ENCODE measurements at regions not wholly inside any gene's neighbourhood (a gene's known extent, or its start where the extent isn't known, plus 50 kb on each side); places are given as distances from the start of the nearest gene placed in this dataset.

GRCh38 chr11:122235615-122236014, 119.6 kb upstream of the BLID start:
- DNase-seq (ENCODE audit: low read depth in 1 of 2, low spot score in 1 of 2): no peak

- no peak for DNase-seq (ENCODE audit: low read depth in 1 of 2, low spot score in 1 of 2)
These were observed 118.8 kb upstream of the BLID start for GRCh38 chr11:122234780-122235179.

- no peak for DNase-seq (ENCODE audit: low read depth in 1 of 2, low spot score in 1 of 2)
These were observed 118.2 kb upstream of the BLID start for GRCh38 chr11:122234257-122234656.

GRCh38 chr11:122232985-122233384, 117.0 kb upstream of the BLID start:
- no peak for DNase-seq (ENCODE audit: low read depth in 1 of 2, low spot score in 1 of 2)

GRCh38 chr11:122230385-122230755, 114.4 kb upstream of the BLID start:
- no peak for DNase-seq (ENCODE audit: low read depth in 1 of 2, low spot score in 1 of 2)

GRCh38 chr11:122229481-122230384, 113.7 kb upstream of the BLID start:
- DNase-seq (ENCODE audit: low read depth in 1 of 2, low spot score in 1 of 2): no peak

- DNase-seq (ENCODE audit: low read depth in 1 of 2, low spot score in 1 of 2): no peak
These were observed 113.1 kb upstream of the BLID start for GRCh38 chr11:122229078-122229477.

GRCh38 chr11:122226810-122227379, 110.9 kb upstream of the BLID start:
- DNase-seq (ENCODE audit: low read depth in 1 of 2, low spot score in 1 of 2): no peak

- no peak for DNase-seq (ENCODE audit: low read depth in 1 of 2, low spot score in 1 of 2)
These were observed 108.9 kb upstream of the BLID start for GRCh38 chr11:122224867-122225266.

- DNase-seq (ENCODE audit: low read depth in 1 of 2, low spot score in 1 of 2): no peak
These were observed 104.3 kb upstream of the BLID start for GRCh38 chr11:122220321-122220720.

- DNase-seq (ENCODE audit: low read depth in 1 of 2, low spot score in 1 of 2): no peak
These were observed 103.8 kb upstream of the BLID start for GRCh38 chr11:122219791-122220190.

- no peak for DNase-seq (ENCODE audit: low read depth in 1 of 2, low spot score in 1 of 2)
These were observed 99.4 kb upstream of the BLID start for GRCh38 chr11:122215244-122215992.

GRCh38 chr11:122214567-122214966, 98.6 kb upstream of the BLID start:
- DNase-seq (ENCODE audit: low read depth in 1 of 2, low spot score in 1 of 2): no peak

GRCh38 chr11:122214080-122214479, 98.1 kb upstream of the BLID start:
- DNase-seq (ENCODE audit: low read depth in 1 of 2, low spot score in 1 of 2): no peak

GRCh38 chr11:122213171-122213570, 97.2 kb upstream of the BLID start:
- no peak for DNase-seq (ENCODE audit: low read depth in 1 of 2, low spot score in 1 of 2)

- DNase-seq (ENCODE audit: low read depth in 1 of 2, low spot score in 1 of 2): no peak
These were observed 94.5 kb upstream of the BLID start for GRCh38 chr11:122210367-122210997.

GRCh38 chr11:122209619-122210366, 93.8 kb upstream of the BLID start:
- DNase-seq (ENCODE audit: low read depth in 1 of 2, low spot score in 1 of 2): no peak

GRCh38 chr11:122207921-122208764, 92.1 kb upstream of the BLID start:
- no peak for DNase-seq (ENCODE audit: low read depth in 1 of 2, low spot score in 1 of 2)

- DNase-seq (ENCODE audit: low read depth in 1 of 2, low spot score in 1 of 2): no peak
These were observed 91.5 kb upstream of the BLID start for GRCh38 chr11:122207505-122207904.

GRCh38 chr11:122205036-122205435, 89.0 kb upstream of the BLID start:
- DNase-seq (ENCODE audit: low read depth in 1 of 2, low spot score in 1 of 2): no peak

All from stimulated activated CD4-positive, alpha-beta T cell treated with anti-CD3 and anti-CD28 coated beads, Interleukin-15, amount 100 ng/mL, for 1 hour (primary cell).